ENCODE measurements at regions not wholly inside any gene's neighbourhood (a gene's known extent, or its start where the extent isn't known, plus 50 kb on each side); places are given as distances from the start of the nearest gene placed in this dataset.

DNA sequence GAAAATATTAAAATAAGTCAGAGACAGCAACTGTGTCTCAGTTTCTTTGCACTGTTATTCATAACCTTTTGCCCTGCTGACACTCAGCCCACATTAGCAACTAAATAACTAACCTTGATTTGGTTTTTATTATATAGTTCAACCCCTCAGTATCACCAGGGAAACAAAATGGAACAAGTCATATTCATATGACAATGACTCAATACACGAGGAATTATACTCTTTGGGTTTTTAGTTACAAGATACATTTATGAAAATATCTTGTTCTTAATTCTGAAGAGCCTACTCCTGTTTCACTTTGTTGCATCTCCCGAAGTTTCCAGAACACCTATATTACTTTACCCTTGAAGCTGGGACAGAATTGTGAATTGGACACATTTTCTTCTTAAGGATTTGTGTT lies 845.4 kb downstream of the EFNA5 start:
- DNase-seq (ENCODE audit: low spot score) = no peak
- in situ Hi-C loops (cut with MboI; ENCODE audit: low pct_unique_long_range_greater_than_20kb, low sequenced_read_pairs, unreplicated experiment) = no loop called here

DNA sequence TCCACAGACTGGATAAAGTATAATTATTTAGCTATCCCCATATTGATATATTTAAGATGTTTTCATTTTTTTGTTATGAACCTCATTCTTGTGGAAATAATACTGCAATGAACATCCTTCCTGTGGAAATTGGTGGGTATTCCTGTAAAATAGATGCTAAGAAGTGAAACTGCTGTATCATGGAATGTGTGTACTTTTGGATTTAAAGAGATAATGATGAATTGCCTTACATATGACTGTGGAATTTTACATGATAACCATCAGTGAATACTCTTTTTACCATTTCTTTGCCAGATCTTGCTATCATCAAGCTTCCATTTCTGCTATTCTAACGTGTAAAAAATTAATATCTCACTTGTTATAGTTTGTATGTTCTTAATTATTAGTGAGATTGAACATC lies 847.9 kb downstream of the EFNA5 start:
- in situ Hi-C loops (cut with MboI; ENCODE audit: low pct_unique_long_range_greater_than_20kb, low sequenced_read_pairs, unreplicated experiment) = no loop called here
- no peak for DNase-seq (ENCODE audit: low spot score)
- TF ChIP-seq, protein P1, sequence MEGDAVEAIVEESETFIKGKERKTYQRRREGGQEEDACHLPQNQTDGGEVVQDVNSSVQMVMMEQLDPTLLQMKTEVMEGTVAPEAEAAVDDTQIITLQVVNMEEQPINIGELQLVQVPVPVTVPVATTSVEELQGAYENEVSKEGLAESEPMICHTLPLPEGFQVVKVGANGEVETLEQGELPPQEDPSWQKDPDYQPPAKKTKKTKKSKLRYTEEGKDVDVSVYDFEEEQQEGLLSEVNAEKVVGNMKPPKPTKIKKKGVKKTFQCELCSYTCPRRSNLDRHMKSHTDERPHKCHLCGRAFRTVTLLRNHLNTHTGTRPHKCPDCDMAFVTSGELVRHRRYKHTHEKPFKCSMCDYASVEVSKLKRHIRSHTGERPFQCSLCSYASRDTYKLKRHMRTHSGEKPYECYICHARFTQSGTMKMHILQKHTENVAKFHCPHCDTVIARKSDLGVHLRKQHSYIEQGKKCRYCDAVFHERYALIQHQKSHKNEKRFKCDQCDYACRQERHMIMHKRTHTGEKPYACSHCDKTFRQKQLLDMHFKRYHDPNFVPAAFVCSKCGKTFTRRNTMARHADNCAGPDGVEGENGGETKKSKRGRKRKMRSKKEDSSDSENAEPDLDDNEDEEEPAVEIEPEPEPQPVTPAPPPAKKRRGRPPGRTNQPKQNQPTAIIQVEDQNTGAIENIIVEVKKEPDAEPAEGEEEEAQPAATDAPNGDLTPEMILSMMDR (IDR thresholded peaks at IDR 0.05; ENCODE audit: extremely low read depth, insufficient read depth, missing control alignments) = no peak

More for the DNA sequence above, 845.4 kb downstream of the EFNA5 start:
- TF ChIP-seq, protein P1 (IDR thresholded peaks at IDR 0.05; ENCODE audit: extremely low read depth, insufficient read depth, missing control alignments) = no peak

DNA sequence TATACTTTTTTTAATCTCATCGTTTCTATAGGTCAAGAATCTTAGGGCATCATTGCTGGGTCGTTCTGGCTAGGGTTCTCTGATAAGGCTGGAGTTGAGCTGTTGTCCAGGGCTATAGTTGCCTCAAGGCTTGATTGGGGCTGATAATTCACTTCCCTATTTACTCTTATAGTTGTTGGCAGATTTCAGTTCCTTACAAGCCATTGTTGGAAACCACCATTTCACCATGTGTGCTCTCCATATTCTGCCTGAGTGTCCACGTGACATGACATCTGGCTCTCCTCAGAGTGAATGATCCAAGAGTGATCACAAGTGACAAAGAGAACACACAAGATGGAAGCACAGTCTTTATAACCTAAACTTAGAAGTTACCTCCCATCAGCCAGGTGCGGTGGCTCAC lies 852.2 kb downstream of the EFNA5 start:
- in situ Hi-C loops (cut with MboI; ENCODE audit: low pct_unique_long_range_greater_than_20kb, low sequenced_read_pairs, unreplicated experiment) = no loop called here
- no peak for DNase-seq (ENCODE audit: low spot score)

DNA sequence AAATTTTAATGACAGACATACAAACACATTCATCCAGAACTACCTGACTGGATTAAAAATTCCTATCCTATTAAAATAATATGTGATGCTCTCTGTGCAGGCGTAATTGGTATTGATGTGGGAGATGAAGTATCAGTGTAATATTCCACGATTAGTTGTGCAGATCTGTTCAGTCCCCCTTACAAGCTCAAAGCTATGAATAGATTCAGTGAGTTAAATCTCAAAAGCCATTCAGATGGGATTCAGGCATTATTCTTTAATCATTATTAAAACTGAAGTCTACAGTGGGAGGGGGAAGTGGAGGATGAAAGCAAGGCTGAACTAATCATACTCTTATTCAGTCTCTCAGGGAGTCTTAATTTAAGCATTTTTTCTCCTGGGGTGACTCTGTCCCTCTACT lies 855.8 kb downstream of the EFNA5 start:
- in situ Hi-C loops (cut with MboI; ENCODE audit: low pct_unique_long_range_greater_than_20kb, low sequenced_read_pairs, unreplicated experiment) = no loop called here
- no peak for DNase-seq (ENCODE audit: low spot score)
- TF ChIP-seq, protein P1 (IDR thresholded peaks at IDR 0.05; ENCODE audit: extremely low read depth, insufficient read depth, missing control alignments) = no peak

More for the DNA sequence above, 852.2 kb downstream of the EFNA5 start:
- TF ChIP-seq, protein P1 (IDR thresholded peaks at IDR 0.05; ENCODE audit: extremely low read depth, insufficient read depth, missing control alignments) = no peak

DNA sequence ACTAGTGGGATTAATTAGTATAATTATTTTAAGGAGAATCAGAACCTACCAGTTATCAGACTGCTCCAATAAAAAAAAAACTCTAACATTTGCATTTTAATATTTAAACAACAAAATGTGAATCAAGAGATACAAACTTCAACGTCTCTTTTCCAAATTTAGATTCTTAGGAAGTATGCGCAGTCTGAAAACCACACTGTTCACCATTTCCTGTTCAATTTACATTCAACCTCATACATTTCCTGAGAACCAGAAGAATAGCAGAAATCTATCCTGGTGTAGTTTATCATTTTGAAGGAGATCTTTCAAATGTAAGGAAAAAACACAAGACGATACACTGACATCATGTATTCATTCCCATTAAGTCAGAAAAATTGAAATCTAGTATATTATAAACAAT lies 869.2 kb downstream of the EFNA5 start:
- TF ChIP-seq, protein P1 (IDR thresholded peaks at IDR 0.05; ENCODE audit: extremely low read depth, insufficient read depth, missing control alignments) = no peak
- no peak for DNase-seq (ENCODE audit: low spot score)
- in situ Hi-C loops (cut with MboI; ENCODE audit: low pct_unique_long_range_greater_than_20kb, low sequenced_read_pairs, unreplicated experiment) = no loop called here

DNA sequence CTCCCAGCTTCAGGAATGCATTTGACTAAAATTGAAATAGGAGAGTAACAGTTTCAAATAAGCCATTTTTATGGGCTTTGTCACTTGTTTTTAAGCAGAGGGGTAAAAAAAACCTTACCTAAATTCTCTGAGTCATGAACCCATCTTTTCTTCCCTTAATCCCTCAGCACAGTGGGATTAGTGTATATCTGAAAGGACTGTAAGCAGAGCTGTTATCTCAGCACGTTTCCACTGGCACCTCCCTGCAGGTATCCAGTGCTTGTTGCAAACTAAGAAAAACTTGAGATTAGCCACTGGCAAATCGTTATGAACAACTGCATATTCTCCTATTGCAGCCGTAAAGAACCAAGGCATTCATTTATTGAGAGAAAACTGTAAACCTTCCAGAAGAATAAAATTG lies 872.7 kb downstream of the EFNA5 start:
- DNase-seq (ENCODE audit: low spot score) = no peak
- TF ChIP-seq, protein P1 (IDR thresholded peaks at IDR 0.05; ENCODE audit: extremely low read depth, insufficient read depth, missing control alignments) = no peak
- in situ Hi-C loops (cut with MboI; ENCODE audit: low pct_unique_long_range_greater_than_20kb, low sequenced_read_pairs, unreplicated experiment) = no loop called here

DNA sequence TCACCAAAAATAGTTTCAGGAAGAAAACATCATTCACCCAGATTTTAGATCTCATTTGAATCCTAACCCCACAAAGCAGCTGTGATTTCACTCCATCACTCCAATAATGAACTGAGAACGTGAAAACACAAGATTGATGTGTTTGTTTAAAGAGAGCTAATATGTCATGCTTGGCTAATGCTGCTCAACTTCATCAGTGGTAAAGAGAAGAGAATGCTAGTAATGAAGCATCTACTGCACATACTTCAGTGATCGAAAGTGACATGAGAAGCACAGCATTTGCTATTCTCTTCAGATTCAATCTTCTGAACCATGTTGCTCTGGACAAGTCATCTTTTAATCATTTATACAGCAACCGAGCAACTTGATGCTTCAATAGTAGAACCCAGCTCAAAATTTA lies 874.7 kb downstream of the EFNA5 start:
- in situ Hi-C loops (cut with MboI; ENCODE audit: low pct_unique_long_range_greater_than_20kb, low sequenced_read_pairs, unreplicated experiment) = no loop called here
- DNase-seq (ENCODE audit: low spot score) = no peak
- TF ChIP-seq, protein P1 (IDR thresholded peaks at IDR 0.05; ENCODE audit: extremely low read depth, insufficient read depth, missing control alignments) = no peak
